HG02884 (cell line): ENCODE measurements at regions not wholly inside any gene's neighbourhood (a gene's known extent, or its start where the extent isn't known, plus 50 kb on each side); places are given as distances from the start of the nearest gene placed in this dataset.

ENCODE experiments used
- ATAC-seq: cut with Tn5 transposase; IDR thresholded peaks from one replicate; pipeline ENCODE4 v1.9.1; 2021; ENCODE audit warnings: mild to moderate bottlenecking, moderate library complexity; ENCODE audit not compliant: unreplicated experiment

- ATAC-seq, result no peak
Observed at GRCh38 chr22:49609207-49609876, 218.3 kb downstream of the BRD1 start.

- ATAC-seq, result no peak
Observed at GRCh38 chr22:49608660-49609059, 219.0 kb downstream of the BRD1 start.

GRCh38 chr22:49608228-49608627 is 219.4 kb downstream of the BRD1 start:
- no peak for ATAC-seq

GRCh38 chr22:49607821-49608220 is 219.9 kb downstream of the BRD1 start:
- no peak for ATAC-seq

GRCh38 chr22:49606562-49607290 is 220.9 kb downstream of the BRD1 start:
- no peak for ATAC-seq

GRCh38 chr22:49604732-49605302 is 222.9 kb downstream of the BRD1 start:
- ATAC-seq, result no peak

GRCh38 chr22:49603016-49603415 is 224.7 kb downstream of the BRD1 start:
- ATAC-seq, result no peak

GRCh38 chr22:49602481-49602880 is 225.2 kb downstream of the BRD1 start:
- ATAC-seq, result no peak

- ATAC-seq, result no peak
Observed at GRCh38 chr22:49601614-49602321, 225.9 kb downstream of the BRD1 start.

GRCh38 chr22:49600891-49601431 is 226.7 kb downstream of the BRD1 start:
- no peak for ATAC-seq

GRCh38 chr22:49600468-49600867 is 227.2 kb downstream of the BRD1 start:
- no peak for ATAC-seq

GRCh38 chr22:49599691-49600455 is 227.8 kb downstream of the BRD1 start:
- no peak for ATAC-seq

GRCh38 chr22:49599039-49599438 is 228.6 kb downstream of the BRD1 start:
- ATAC-seq, result no peak

GRCh38 chr22:49598338-49598737 is 229.3 kb downstream of the BRD1 start:
- ATAC-seq, result no peak

- no peak for ATAC-seq
Observed at GRCh38 chr22:49597428-49598039, 230.1 kb downstream of the BRD1 start.

GRCh38 chr22:49595465-49596078 is 232.1 kb downstream of the BRD1 start:
- no peak for ATAC-seq

- ATAC-seq, result no peak
Observed at GRCh38 chr22:49594078-49594477, 233.6 kb downstream of the BRD1 start.

GRCh38 chr22:49593509-49593908 is 234.2 kb downstream of the BRD1 start:
- ATAC-seq, result no peak

- no peak for ATAC-seq
Observed at GRCh38 chr22:49592780-49593501, 234.7 kb downstream of the BRD1 start.
